Breast epithelium (tissue), 4 donors: ENCODE measurements at regions not wholly inside any gene's neighbourhood (a gene's known extent, or its start where the extent isn't known, plus 50 kb on each side); places are given as distances from the start of the nearest gene placed in this dataset.
A peak's percentile ranks its signal among the peaks of the same experiment; 100 is the strongest.
"Not testable (repeated sequence)": the region's sequence is repeated elsewhere in the genome, so short reads cannot be mapped to it uniquely, and the experiment has no call there.

ENCODE experiments used
- DNase-seq, 2 donors: peaks; one replicate each; pipeline ENCODE4 v3.0.0-alpha.2; 2019; ENCODE audit warnings: low spot score in 2 of 2
- H3K27ac ChIP-seq, 2 donors: fragments of 200-600 bp; sonication (generic) in 1 of 2; one replicate each; pipeline ENCODE4 v1.5.1; 2016 to 2019; ENCODE audit warnings: mild to moderate bottlenecking in 1 of 2
- H3K27me3 ChIP-seq, 2 donors: fragments of 200-600 bp; sonication (generic) in 1 of 2; one replicate each; pipeline versions ENCODE4 v1.5.1 to v1.6.0; 2017 to 2019; ENCODE audit warnings: control low read depth in 1 of 2, mild to moderate bottlenecking in 1 of 2
- H3K36me3 ChIP-seq: fragments of 200-600 bp; one replicate; pipeline ENCODE4 v1.5.1; 2019
- H3K4me1 ChIP-seq, 2 donors: fragments of 200-600 bp; sonication (generic); one replicate each; pipeline ENCODE4 v1.5.1; 2016 to 2019; ENCODE audit warnings: control low read depth in 1 of 2
- H3K4me3 ChIP-seq, 3 donors: fragments of 200-600 bp; sonication (generic); 1 replicate in 2 of 3; 2 replicates in 1 of 3; pipeline ENCODE4 v1.5.1; 2016 to 2019; ENCODE audit warnings: mild to moderate bottlenecking in 3 of 3, moderate library complexity in 2 of 3
- H3K9me3 ChIP-seq, 2 donors: fragments of 200-600 bp; sonication (generic) in 1 of 2; one replicate each; pipeline ENCODE4 v1.5.1; 2016 to 2019; ENCODE audit warnings: control low read depth in 1 of 2
- intact Hi-C: fragments of 100-400 bp; cut with DNase I; formaldehyde crosslinking; loops from one replicate; pipeline ENCODE4 v1.15.1; 2023; ENCODE audit warnings: low total_unique reads

DNA sequence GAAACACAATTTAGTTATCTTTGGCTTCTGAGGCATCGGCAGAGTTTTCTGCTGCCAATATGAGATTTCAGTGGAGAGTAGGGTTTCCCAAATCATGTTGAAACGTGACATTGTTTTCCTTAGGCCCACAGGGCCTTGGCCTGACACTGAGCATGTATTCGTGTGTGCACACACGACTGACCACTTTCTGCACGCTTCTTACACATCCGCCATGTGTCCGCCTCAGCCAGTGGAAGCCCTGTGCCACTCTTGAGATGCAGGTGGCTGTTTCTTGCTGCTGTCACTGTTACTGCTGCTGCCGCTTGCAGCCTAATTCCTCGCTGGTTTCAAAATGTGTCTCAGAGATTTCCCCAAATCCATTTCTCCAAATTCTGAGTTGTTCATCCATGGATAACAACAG lies 299.6 kb upstream of the PLGLB1 start:
- H3K27me3 ChIP-seq, H3K36me3 ChIP-seq, DNase-seq, intact Hi-C loops, H3K27ac ChIP-seq, H3K4me3 ChIP-seq, H3K9me3 ChIP-seq, H3K4me1 ChIP-seq: not testable (repeated sequence)

DNA sequence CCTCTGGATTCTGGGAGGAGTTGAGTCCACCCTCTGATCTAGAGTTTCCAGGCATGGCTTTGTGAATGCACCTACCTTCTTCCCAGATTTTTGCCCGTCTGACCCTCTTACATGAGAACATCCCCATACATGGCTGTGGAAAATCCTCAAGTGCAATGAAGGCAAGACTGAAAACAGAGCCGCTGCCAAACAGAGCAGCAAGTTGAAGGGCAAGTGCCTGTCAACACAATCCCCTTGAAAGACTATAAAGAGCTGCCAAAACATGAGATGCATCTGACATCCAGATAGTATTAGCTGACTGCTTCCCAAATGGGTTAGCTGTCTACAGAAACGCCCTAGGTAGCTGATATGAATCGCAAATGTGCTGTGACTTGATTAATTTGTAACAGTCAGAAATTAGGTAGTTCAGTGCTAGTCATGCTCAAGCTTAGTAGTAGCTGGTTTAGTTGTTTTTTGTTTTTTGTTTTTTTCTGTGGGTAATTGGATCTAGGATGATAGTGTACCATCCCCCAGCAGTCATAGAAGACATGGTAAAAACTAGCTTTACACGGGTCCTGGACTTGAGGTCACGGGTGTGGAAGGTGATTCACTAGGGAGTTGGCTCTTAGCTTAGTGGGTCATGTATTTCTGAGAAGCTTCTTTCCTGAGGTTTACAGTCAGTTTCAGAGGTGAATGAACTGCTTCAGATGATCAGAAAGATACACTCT lies 302.8 kb upstream of the PLGLB1 start:
- H3K4me3 ChIP-seq, H3K4me1 ChIP-seq, H3K27ac ChIP-seq, DNase-seq, H3K9me3 ChIP-seq, H3K27me3 ChIP-seq, intact Hi-C loops, H3K36me3 ChIP-seq: not testable (repeated sequence)

- H3K27me3 ChIP-seq, DNase-seq, intact Hi-C loops, H3K4me3 ChIP-seq, H3K4me1 ChIP-seq, H3K9me3 ChIP-seq, H3K36me3 ChIP-seq: not testable (repeated sequence)
- H3K27ac ChIP-seq, result peak overlapping the region in 1 of 2 donors; percentile 38
These were observed 303.6 kb upstream of the PLGLB1 start for GRCh38 chr2:87325042-87325910.

GRCh38 chr2:87325911-87326294 lies 304.3 kb upstream of the PLGLB1 start:
- intact Hi-C loops, H3K36me3 ChIP-seq, H3K27me3 ChIP-seq, H3K4me1 ChIP-seq, H3K9me3 ChIP-seq, H3K4me3 ChIP-seq, DNase-seq: not testable (repeated sequence)
- peak overlapping the region in 1 of 2 donors; percentile 38 for H3K27ac ChIP-seq

DNA sequence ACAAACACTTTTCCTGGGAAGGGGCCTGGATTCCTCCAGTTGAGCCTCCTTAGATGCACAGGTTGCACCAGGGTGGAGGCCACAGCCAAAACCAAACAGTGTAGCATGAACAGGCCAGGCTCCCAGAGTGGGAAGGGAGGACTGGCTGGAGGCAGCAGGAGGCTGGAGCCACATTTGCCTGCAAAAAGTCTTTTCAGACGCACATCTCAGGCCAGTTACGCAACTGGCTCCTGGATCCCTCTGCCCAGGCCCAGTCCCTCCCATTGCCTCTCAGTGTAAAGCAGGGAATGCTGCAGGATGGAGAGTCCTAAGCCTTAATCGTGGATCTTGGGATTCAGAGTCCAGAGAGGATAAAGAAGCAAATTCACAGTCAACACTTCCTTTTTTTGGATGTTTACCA lies 305.1 kb upstream of the PLGLB1 start:
- DNase-seq, H3K4me3 ChIP-seq, H3K9me3 ChIP-seq, H3K36me3 ChIP-seq, H3K27ac ChIP-seq, H3K4me1 ChIP-seq, intact Hi-C loops, H3K27me3 ChIP-seq: not testable (repeated sequence)

- intact Hi-C loops, H3K9me3 ChIP-seq, H3K4me1 ChIP-seq, H3K36me3 ChIP-seq, DNase-seq, H3K27ac ChIP-seq, H3K4me3 ChIP-seq, H3K27me3 ChIP-seq: not testable (repeated sequence)
These were observed 306.2 kb upstream of the PLGLB1 start for GRCh38 chr2:87327648-87328371.

DNA sequence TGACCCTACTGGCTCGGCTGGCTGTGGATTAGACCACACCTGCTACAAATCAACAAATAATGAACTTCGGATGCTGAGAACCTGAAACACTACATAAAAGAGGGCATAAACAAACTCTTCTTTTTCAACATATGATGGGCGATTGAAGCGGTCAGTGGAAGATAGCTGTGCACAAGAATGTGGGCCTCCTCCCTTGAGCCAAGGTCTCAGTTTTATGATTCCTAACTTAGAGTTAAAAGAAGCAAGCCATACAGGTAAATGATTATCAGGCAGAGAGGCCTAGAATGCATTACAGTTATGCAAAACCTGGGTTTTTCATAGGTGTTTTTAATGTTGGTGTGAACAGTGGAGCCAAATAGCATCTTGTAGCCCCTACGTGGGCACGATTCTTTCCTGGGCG lies 307.9 kb upstream of the PLGLB1 start:
- H3K36me3 ChIP-seq, intact Hi-C loops, H3K9me3 ChIP-seq, H3K4me3 ChIP-seq, H3K27me3 ChIP-seq, DNase-seq, H3K4me1 ChIP-seq, H3K27ac ChIP-seq: not testable (repeated sequence)

DNA sequence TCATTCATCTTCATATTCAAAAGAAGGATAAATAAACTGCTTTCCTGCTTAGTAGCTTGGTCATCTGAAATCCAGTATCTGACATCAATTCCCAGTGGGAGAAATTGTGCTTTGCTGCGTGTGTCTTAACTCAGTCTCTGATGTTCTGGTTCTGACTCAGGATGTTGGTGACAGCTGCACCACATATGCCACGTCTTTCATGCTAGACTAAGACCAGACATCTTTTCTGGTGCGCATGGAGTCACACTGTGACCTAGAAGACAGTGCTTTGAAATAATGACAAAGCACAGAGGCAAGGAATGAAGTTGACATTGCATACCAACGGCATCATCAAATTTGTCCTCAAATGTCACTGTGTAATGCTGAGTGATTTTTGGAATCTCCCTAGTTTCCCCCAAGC lies 308.8 kb upstream of the PLGLB1 start:
- H3K36me3 ChIP-seq, H3K4me3 ChIP-seq, H3K4me1 ChIP-seq, H3K9me3 ChIP-seq, H3K27ac ChIP-seq, intact Hi-C loops, H3K27me3 ChIP-seq, DNase-seq: not testable (repeated sequence)

DNA sequence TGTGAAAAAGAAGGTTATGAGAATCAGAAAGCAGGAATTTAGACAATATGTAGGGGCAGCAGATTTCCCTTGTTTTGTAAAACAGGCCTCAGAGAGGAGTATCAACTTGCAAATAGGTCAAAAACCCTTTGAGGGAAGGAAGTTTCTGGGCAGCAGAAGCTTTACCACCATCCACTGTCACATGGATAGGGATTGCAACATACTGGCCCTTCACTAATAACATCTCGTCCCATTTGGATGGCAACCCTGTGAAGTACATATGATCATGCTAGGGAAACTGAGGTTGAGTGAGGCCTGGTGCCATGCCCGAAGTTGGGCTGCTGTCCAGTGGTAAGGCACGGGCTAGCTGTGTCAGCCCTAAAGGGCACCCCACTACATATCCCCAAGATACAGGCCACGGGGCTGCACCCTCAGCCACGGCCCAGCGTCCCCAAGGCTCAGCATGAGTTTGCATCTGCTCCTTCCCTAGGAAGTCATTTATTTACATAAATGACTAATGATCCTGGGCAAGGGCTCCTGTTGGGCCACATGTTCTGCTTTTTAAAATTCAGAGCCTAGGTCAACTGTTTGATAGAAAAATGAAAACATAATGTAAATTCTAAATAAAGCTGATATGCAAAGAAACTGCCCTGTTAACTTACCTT lies 310.4 kb upstream of the PLGLB1 start:
- H3K27ac ChIP-seq, H3K4me1 ChIP-seq, intact Hi-C loops, H3K36me3 ChIP-seq, H3K9me3 ChIP-seq, H3K4me3 ChIP-seq, H3K27me3 ChIP-seq, DNase-seq: not testable (repeated sequence)

GRCh38 chr2:87334888-87335287 lies 313.2 kb upstream of the PLGLB1 start:
- H3K27me3 ChIP-seq, H3K27ac ChIP-seq, intact Hi-C loops, DNase-seq, H3K36me3 ChIP-seq, H3K9me3 ChIP-seq, H3K4me1 ChIP-seq, H3K4me3 ChIP-seq: not testable (repeated sequence)

DNA sequence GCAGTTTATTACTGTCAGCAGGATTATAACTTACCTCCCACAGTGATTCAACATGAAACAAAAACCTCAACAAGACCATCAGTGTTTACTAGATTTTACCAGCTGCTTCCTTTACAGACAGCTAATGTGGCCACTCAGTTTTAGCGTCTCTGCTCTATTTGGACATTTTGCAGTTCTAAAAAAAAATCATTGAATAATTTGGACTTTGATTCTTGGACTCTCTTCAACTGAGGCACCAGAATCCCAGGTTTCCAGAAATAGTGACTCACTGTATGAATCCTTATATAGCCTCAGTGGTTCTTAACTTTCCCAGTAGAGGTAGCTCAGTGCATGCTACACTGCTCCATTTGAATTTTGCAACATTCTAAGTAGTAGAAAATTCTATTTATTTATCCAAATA lies 317.4 kb upstream of the PLGLB1 start:
- H3K27ac ChIP-seq, DNase-seq, H3K9me3 ChIP-seq, H3K27me3 ChIP-seq, H3K4me3 ChIP-seq, H3K36me3 ChIP-seq, H3K4me1 ChIP-seq, intact Hi-C loops: not testable (repeated sequence)
